ENCODE measurements at regions not wholly inside any gene's neighbourhood (a gene's known extent, or its start where the extent isn't known, plus 50 kb on each side); places are given as distances from the start of the nearest gene placed in this dataset.

- ATAC-seq (replicated peaks; ENCODE audit: extremely low read depth, poor library complexity, severe bottlenecking) = no peak
- H3K27me3 Mint-ChIP-seq = no peaks in the 10 kb centered on the region
Measured at GRCh38 chr10:36583690-36584089, 541.7 kb upstream of the ANKRD30A start.

GRCh38 chr10:36581237-36581636, 544.2 kb upstream of the ANKRD30A start:
- no peaks in the 10 kb centered on the region for H3K36me3 Mint-ChIP-seq (ENCODE audit: insufficient read depth)
- no peak overlapping the region for H3K27ac Mint-ChIP-seq (ENCODE audit: low read depth)
- DNase-seq (ENCODE audit: low spot score in 2 of 2) = no peak
- no peak overlapping the region for H3K4me3 Mint-ChIP-seq
- H3K9me3 Mint-ChIP-seq = peaks cover 46% of the 10 kb centered on the region
- H3K4me1 Mint-ChIP-seq = no peaks in the 10 kb centered on the region
- H3K27me3 Mint-ChIP-seq = no peaks in the 10 kb centered on the region
- ATAC-seq (replicated peaks; ENCODE audit: extremely low read depth, poor library complexity, severe bottlenecking) = no peak

More at GRCh38 chr10:36583690-36584089, 541.7 kb upstream of the ANKRD30A start:
- Mint-ChIP-seq H3K4me3 (no peak overlapping the region), H3K9me3 (peaks cover 41% of the 10 kb centered on the region), H3K4me1 (no peaks in the 10 kb centered on the region), H3K36me3 (ENCODE audit: insufficient read depth) (no peaks in the 10 kb centered on the region), H3K27ac (ENCODE audit: low read depth) (no peak overlapping the region)
- no peak for DNase-seq (ENCODE audit: low spot score in 2 of 2)

GRCh38 chr10:36578306-36578705, 547.1 kb upstream of the ANKRD30A start:
- Mint-ChIP-seq H3K9me3 (peaks cover 32% of the 10 kb centered on the region), H3K27me3 (no peaks in the 10 kb centered on the region), H3K4me3 (no peak overlapping the region), H3K27ac (ENCODE audit: low read depth) (no peak overlapping the region), H3K36me3 (ENCODE audit: insufficient read depth) (no peaks in the 10 kb centered on the region), H3K4me1 (no peaks in the 10 kb centered on the region)
- DNase-seq (ENCODE audit: low spot score in 2 of 2) (no peak), ATAC-seq (replicated peaks; ENCODE audit: extremely low read depth, poor library complexity, severe bottlenecking) (no peak)

DNA sequence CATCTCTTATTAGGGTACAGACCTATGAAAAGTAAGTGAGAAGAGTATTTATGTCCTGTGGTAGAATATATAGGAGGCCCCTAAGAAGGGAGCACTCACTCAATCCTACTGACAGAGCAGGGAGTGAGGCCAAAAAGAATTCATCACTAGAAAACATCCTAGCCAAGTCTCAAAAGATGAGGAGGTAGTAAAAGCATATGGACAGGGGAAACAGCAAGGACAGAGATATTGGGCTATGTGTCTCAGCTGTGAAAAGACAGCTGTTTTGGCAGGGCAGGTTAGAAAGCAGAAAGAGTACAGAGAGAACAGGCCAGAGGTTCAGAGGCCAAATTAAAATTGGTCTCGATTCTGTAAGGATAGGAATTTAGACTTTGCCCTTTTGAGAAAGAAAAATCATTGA, 548.3 kb upstream of the ANKRD30A start:
- no peaks in the 10 kb centered on the region for H3K4me1 Mint-ChIP-seq
- peaks cover 26% of the 10 kb centered on the region for H3K9me3 Mint-ChIP-seq
- DNase-seq (ENCODE audit: low spot score in 2 of 2) (no peak), ATAC-seq (replicated peaks; ENCODE audit: extremely low read depth, poor library complexity, severe bottlenecking) (no peak)
- no peaks in the 10 kb centered on the region for H3K27me3 Mint-ChIP-seq
- H3K4me3 Mint-ChIP-seq = no peak overlapping the region
- H3K27ac Mint-ChIP-seq (ENCODE audit: low read depth) = no peak overlapping the region
- H3K36me3 Mint-ChIP-seq (ENCODE audit: insufficient read depth) = no peaks in the 10 kb centered on the region

DNA sequence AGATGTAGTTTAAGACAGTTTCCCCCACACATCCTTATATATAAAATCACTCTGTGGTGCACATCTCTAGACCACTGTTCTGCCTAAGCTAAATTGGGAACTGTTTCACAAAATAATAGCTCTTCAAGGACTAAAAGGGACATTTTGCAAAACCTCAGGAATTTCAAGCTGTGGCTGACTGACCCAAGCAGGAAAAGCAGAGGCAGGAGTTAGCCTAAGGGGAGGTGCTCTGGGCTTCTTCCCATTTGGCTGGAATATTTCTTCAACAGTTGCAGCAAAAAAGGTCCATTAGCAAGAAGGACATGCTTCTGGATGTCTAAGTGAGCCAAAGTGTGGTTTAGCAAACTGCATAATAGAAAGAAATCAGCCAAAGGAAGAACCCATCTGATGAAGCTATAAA, 551.2 kb upstream of the ANKRD30A start:
- H3K4me3 Mint-ChIP-seq = no peak overlapping the region
- DNase-seq (ENCODE audit: low spot score in 2 of 2) = no peak
- no peaks in the 10 kb centered on the region for H3K27me3 Mint-ChIP-seq
- no peak overlapping the region for H3K27ac Mint-ChIP-seq (ENCODE audit: low read depth)
- H3K4me1 Mint-ChIP-seq = no peaks in the 10 kb centered on the region
- H3K9me3 Mint-ChIP-seq = peaks cover 8% of the 10 kb centered on the region
- no peaks in the 10 kb centered on the region for H3K36me3 Mint-ChIP-seq (ENCODE audit: insufficient read depth)
- no peak for ATAC-seq (replicated peaks; ENCODE audit: extremely low read depth, poor library complexity, severe bottlenecking)

DNA sequence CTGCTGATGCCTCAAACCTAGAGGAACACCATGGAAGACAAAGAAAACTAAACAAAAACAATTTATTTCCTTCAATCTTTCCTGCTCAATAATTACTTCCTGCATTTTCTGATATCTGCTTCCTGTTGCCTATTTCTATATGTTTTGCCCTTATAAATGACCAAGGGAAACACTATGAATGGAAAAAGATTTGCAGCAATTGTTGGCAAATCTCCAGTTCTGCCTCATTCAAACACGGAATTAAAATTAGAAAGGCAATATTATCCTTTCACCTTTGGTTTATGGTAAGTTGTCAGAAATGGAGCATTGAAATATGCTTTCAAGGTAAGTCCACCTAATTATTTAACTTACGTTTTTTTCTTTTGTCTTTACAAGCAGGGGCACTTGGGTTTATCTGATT, 552.2 kb upstream of the ANKRD30A start:
- Mint-ChIP-seq H3K27me3 (no peaks in the 10 kb centered on the region), H3K36me3 (ENCODE audit: insufficient read depth) (no peaks in the 10 kb centered on the region), H3K27ac (ENCODE audit: low read depth) (no peak overlapping the region), H3K4me1 (no peaks in the 10 kb centered on the region), H3K4me3 (no peak overlapping the region), H3K9me3 (peaks cover 6% of the 10 kb centered on the region)
- DNase-seq (ENCODE audit: low spot score in 2 of 2) = no peak
- ATAC-seq (replicated peaks; ENCODE audit: extremely low read depth, poor library complexity, severe bottlenecking) = no peak

DNA sequence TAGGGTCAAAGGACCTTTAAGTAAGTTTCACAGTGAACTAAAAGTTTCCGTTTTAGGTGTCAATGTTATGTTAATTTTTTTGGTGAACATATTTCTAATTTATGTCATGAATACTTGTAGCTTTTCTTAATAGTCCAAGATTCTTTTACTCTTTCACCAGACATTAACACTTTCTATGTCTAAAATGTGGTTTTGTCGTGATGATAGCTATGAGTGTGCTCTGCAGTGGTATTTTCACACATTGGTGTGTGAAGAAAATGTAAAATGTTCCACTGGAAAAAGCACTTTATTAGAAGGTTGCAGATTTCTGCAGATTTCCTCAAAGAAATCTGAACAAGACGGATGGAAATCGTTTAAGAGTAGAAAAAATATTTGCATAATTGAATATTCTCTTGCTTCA, 561.0 kb upstream of the ANKRD30A start:
- Mint-ChIP-seq H3K9me3 (peaks cover 11% of the 10 kb centered on the region), H3K36me3 (ENCODE audit: insufficient read depth) (no peaks in the 10 kb centered on the region), H3K27ac (ENCODE audit: low read depth) (no peak overlapping the region), H3K4me3 (no peak overlapping the region), H3K27me3 (no peaks in the 10 kb centered on the region), H3K4me1 (no peaks in the 10 kb centered on the region)
- DNase-seq (ENCODE audit: low spot score in 2 of 2) = no peak
- no peak for ATAC-seq (replicated peaks; ENCODE audit: extremely low read depth, poor library complexity, severe bottlenecking)

DNA sequence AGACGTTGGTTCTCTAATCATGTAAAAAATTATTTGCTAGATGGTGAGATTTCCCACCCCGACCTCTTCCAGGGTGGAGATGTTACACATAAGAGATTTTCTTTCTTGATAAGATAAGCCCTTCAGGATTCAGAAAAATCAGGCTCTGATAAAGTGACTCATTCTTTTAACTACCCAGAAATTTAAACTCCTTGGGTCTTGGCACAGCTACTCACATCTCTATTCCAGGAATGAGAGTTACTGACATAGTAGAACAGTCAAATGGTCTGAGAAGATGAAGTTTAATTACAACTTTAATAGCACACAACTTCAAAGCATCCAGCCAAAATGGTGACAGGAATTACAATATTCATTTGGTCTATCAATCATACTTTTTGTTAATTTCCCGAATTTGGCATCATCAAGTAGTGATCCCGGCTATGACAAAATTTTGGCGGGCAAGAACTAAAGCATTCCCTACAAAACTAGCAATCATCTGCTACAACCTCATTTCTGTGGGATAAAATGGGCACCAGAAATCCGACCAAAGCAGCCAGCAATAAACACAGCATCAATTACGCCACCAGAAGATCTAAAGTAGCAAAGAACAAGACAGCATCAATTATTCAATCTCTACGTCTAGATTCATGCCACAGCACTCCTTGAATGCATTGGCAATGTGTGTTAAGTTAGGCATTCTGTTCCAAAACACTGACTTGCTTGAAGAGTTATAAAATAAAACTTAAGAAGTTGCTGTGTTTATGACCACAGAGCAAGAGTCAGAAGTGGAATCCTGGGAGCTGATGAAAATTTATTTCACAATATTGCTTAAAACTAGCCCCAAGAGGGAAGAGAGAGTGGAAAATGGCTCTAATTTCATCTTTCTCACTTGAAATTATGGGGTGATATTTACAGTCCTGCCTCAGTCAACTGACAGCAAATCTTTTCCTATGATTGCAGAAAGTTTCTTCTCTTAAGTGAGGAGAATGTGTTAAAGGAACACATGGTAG, 565.7 kb upstream of the ANKRD30A start:
- Mint-ChIP-seq H3K4me1 (no peaks in the 10 kb centered on the region), H3K27ac (ENCODE audit: low read depth) (no peak overlapping the region), H3K4me3 (no peak overlapping the region), H3K36me3 (ENCODE audit: insufficient read depth) (no peaks in the 10 kb centered on the region), H3K9me3 (no peaks in the 10 kb centered on the region), H3K27me3 (no peaks in the 10 kb centered on the region)
- no peak for DNase-seq (ENCODE audit: low spot score in 2 of 2)
- no peak for ATAC-seq (replicated peaks; ENCODE audit: extremely low read depth, poor library complexity, severe bottlenecking)

DNA sequence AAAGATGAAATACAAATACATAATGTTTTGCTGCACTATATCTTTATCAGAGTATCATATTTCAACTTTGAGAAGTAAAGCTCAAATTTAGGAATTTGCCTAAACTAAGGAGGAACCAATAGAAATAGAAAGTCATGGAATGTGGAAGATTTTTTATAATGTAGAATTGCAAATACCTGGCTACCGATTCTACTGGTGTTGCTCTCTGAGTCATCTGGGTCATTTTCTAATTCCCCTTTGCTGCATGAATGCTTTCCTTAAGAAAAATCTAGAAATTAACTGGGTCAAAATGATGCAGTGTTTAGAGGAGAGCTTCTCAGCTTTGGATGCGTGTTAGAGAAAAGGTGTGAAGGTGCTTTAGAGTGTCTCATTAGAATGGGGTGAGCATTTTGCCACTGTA, 568.9 kb upstream of the ANKRD30A start:
- H3K36me3 Mint-ChIP-seq (ENCODE audit: insufficient read depth) = no peaks in the 10 kb centered on the region
- ATAC-seq (replicated peaks; ENCODE audit: extremely low read depth, poor library complexity, severe bottlenecking) = no peak
- H3K27ac Mint-ChIP-seq (ENCODE audit: low read depth) = no peak overlapping the region
- H3K9me3 Mint-ChIP-seq = no peaks in the 10 kb centered on the region
- H3K4me3 Mint-ChIP-seq = no peak overlapping the region
- no peak for DNase-seq (ENCODE audit: low spot score in 2 of 2)
- H3K27me3 Mint-ChIP-seq = no peaks in the 10 kb centered on the region
- no peaks in the 10 kb centered on the region for H3K4me1 Mint-ChIP-seq

- Mint-ChIP-seq H3K4me1 (no peaks in the 10 kb centered on the region), H3K27ac (ENCODE audit: low read depth) (no peak overlapping the region), H3K9me3 (no peaks in the 10 kb centered on the region), H3K4me3 (no peak overlapping the region), H3K36me3 (ENCODE audit: insufficient read depth) (no peaks in the 10 kb centered on the region), H3K27me3 (no peaks in the 10 kb centered on the region)
- no peak for ATAC-seq (replicated peaks; ENCODE audit: extremely low read depth, poor library complexity, severe bottlenecking)
- DNase-seq (ENCODE audit: low spot score in 2 of 2) = no peak
Measured at GRCh38 chr10:36555036-36555435, 570.4 kb upstream of the ANKRD30A start.

DNA sequence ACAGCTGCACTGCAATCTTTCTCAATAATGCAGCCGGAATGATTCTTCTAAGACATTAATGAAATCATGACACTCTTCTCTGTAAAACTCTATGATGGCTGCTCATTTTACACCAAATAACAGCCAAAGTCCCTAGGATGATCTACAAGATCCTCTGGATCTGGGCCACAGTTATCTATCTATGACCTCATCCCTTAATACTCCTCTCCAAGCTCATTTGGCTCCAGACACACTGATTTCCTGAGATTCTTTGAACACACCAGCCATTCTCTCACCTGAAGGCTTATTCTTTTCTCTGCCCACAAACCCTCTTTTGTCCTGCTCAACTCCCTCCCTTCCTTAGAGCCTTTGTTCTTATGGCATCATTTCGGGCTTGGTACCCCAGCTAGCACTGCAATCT, 577.4 kb upstream of the ANKRD30A start:
- DNase-seq (ENCODE audit: low spot score in 2 of 2) (no peak), ATAC-seq (replicated peaks; ENCODE audit: extremely low read depth, poor library complexity, severe bottlenecking) (no peak)
- Mint-ChIP-seq H3K27me3 (no peaks in the 10 kb centered on the region), H3K27ac (ENCODE audit: low read depth) (no peak overlapping the region), H3K4me1 (no peaks in the 10 kb centered on the region), H3K4me3 (no peak overlapping the region), H3K9me3 (peaks cover 14% of the 10 kb centered on the region), H3K36me3 (ENCODE audit: insufficient read depth) (no peaks in the 10 kb centered on the region)

- no peaks in the 10 kb centered on the region for H3K4me1 Mint-ChIP-seq
Measured at GRCh38 chr10:36542493-36542892, 582.9 kb upstream of the ANKRD30A start.

GRCh38 chr10:36540611-36541010, 584.8 kb upstream of the ANKRD30A start:
- ATAC-seq (replicated peaks; ENCODE audit: extremely low read depth, poor library complexity, severe bottlenecking) (no peak), DNase-seq (ENCODE audit: low spot score in 2 of 2) (no peak)
- Mint-ChIP-seq H3K4me3 (no peak overlapping the region), H3K9me3 (peaks cover 18% of the 10 kb centered on the region), H3K4me1 (no peaks in the 10 kb centered on the region), H3K27ac (ENCODE audit: low read depth) (no peak overlapping the region), H3K36me3 (ENCODE audit: insufficient read depth) (no peaks in the 10 kb centered on the region), H3K27me3 (no peaks in the 10 kb centered on the region)

More at GRCh38 chr10:36542493-36542892, 582.9 kb upstream of the ANKRD30A start:
- Mint-ChIP-seq H3K4me3 (no peak overlapping the region), H3K36me3 (ENCODE audit: insufficient read depth) (no peaks in the 10 kb centered on the region), H3K27me3 (no peaks in the 10 kb centered on the region), H3K9me3 (peaks cover 18% of the 10 kb centered on the region), H3K27ac (ENCODE audit: low read depth) (no peak overlapping the region)
- DNase-seq (ENCODE audit: low spot score in 2 of 2) (no peak), ATAC-seq (replicated peaks; ENCODE audit: extremely low read depth, poor library complexity, severe bottlenecking) (no peak)
